NB4 (cell line): ENCODE measurements at regions not wholly inside any gene's neighbourhood (a gene's known extent, or its start where the extent isn't known, plus 50 kb on each side); places are given as distances from the start of the nearest gene placed in this dataset.

Source experiments
- MYC ChIP-seq: IDR thresholded peaks from 2 replicates; pipeline ENCODE4 v1.6.1; 2011; ENCODE audit warnings: low read depth, low read length
- POLR2A ChIP-seq: IDR thresholded peaks from 2 replicates; pipeline ENCODE4 v1.6.1; 2011; ENCODE audit warnings: mild to moderate bottlenecking; ENCODE audit not compliant: insufficient read length; ENCODE audit errors: extremely low read depth
- TF ChIP-seq, protein P1 (sequence below): IDR thresholded peaks from one replicate; pipeline ENCODE4 v1.5.1; 2012; ENCODE audit warnings: low read depth, low read length

DNA sequence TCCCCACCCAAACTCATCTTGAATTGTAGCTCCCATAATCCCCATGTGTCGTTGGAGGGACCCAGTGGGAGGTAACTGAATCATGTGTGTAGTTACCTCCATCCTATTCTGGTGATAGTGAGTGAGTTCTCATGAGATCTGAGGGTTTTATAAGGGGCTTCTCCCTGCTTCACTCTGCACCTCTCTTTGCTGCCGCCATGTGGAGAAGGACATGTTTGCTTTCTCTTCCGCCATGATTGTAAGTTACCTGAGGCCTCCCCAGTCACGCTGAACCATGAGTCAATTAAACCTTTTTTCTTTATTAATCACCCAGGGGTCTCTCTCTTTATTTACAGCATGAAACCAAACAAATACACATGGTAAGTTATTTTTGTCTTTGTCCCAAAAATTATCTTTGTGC lies 726.1 kb downstream of the CDH18 start:
- TF ChIP-seq, protein P1, sequence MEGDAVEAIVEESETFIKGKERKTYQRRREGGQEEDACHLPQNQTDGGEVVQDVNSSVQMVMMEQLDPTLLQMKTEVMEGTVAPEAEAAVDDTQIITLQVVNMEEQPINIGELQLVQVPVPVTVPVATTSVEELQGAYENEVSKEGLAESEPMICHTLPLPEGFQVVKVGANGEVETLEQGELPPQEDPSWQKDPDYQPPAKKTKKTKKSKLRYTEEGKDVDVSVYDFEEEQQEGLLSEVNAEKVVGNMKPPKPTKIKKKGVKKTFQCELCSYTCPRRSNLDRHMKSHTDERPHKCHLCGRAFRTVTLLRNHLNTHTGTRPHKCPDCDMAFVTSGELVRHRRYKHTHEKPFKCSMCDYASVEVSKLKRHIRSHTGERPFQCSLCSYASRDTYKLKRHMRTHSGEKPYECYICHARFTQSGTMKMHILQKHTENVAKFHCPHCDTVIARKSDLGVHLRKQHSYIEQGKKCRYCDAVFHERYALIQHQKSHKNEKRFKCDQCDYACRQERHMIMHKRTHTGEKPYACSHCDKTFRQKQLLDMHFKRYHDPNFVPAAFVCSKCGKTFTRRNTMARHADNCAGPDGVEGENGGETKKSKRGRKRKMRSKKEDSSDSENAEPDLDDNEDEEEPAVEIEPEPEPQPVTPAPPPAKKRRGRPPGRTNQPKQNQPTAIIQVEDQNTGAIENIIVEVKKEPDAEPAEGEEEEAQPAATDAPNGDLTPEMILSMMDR = peak; percentile 3
- TF ChIP-seq MYC (no peak), POLR2A (no peak)
